Heart right ventricle (tissue), 16 donors: ENCODE measurements at regions not wholly inside any gene's neighbourhood (a gene's known extent, or its start where the extent isn't known, plus 50 kb on each side); places are given as distances from the start of the nearest gene placed in this dataset.

ENCODE experiments used
- ATAC-seq, 8 donors: fragments of 200-7000 bp; cut with Tn5 transposase; one replicate each; pipeline ENCODE4 v1.9.1; 2020; ENCODE audit warnings: mild to moderate bottlenecking in 8 of 8, moderate library complexity in 8 of 8, moderate number of reproducible peaks in 1 of 8
- DNase-seq, 2 donors: peaks; one replicate each; pipeline ENCODE4 v3.0.0-alpha.2; 2020
- H3K27ac ChIP-seq, 10 donors: fragments of 200-600 bp; sonication (generic) in 2 of 10; one replicate each; pipeline versions ENCODE4 v1.5.0 to v1.8.0; 2020 to 2022; ENCODE audit warnings: mild to moderate bottlenecking in 3 of 10
- H3K27me3 ChIP-seq, 7 donors: fragments of 200-600 bp; one replicate each; pipeline ENCODE4 v1.8.0; 2021 to 2022; ENCODE audit warnings: mild to moderate bottlenecking in 2 of 7
- H3K36me3 ChIP-seq, 9 donors: fragments of 200-600 bp; sonication (generic) in 1 of 9; one replicate each; pipeline versions ENCODE4 v1.5.0 to v1.8.0; 2020 to 2022; ENCODE audit warnings: mild to moderate bottlenecking in 2 of 9
- H3K4me1 ChIP-seq, 9 donors: fragments of 200-600 bp; sonication (generic) in 1 of 9; one replicate each; pipeline versions ENCODE4 v1.5.0 to v1.8.0; 2020 to 2022; ENCODE audit warnings: mild to moderate bottlenecking in 4 of 9
- H3K4me3 ChIP-seq, 10 donors: fragments of 200-600 bp; sonication (generic) in 2 of 10; one replicate each; pipeline versions ENCODE4 v1.5.0 to v1.8.0; 2020 to 2022; ENCODE audit warnings: mild to moderate bottlenecking in 7 of 10, moderate library complexity in 2 of 10
- H3K9me3 ChIP-seq, 11 donors: fragments of 200-600 bp in 10 of 11; sonication (generic) in 2 of 11; one replicate each; pipeline versions ENCODE4 v1.5.0 to v1.8.0; 2013 to 2022; ENCODE audit warnings: mild to moderate bottlenecking in 2 of 11, control low read depth in 1 of 11, moderate library complexity in 1 of 11
- CTCF ChIP-seq, 9 donors: fragments of 200-600 bp; sonication (generic) in 2 of 9; IDR thresholded peaks; one replicate each; pipeline versions ENCODE4 v1.5.0 to v1.8.0; 2021 to 2022; ENCODE audit warnings: antibody characterized with exemption in 9 of 9, mild to moderate bottlenecking in 5 of 9, moderate library complexity in 1 of 9
- WGBS, 2 donors: extraction: QIAGEN DNeasy Blood & Tissue Kit; methylation state at CpG; one replicate each; pipeline ENCODE4 v1.1.7; 2013; ENCODE audit warnings: inconsistent platforms in 1 of 2; 5-methylcytosine and 5-hydroxymethylcytosine counted together
- intact Hi-C, 10 donors: fragments of 100-400 bp; cut with DNase I; formaldehyde crosslinking; loops; one replicate each; pipeline versions ENCODE4 v1.11.1 to v1.14.2; 2022
- donor health status: Arrhythmogenic right ventricular cardiomyopathy.
- donor health status: ischemic (EF 13 %, LVEDD 7.1; RV severe dilation, severe dysfunction).
- donor health status: healthy with polysubstance abuse.
- donor health status: DM: no; HTN: yes; CAD: no.
- donor health status: DM: no; HTN: no; CAD: no.
- donor health status: ischemic (EF 25% LVEDD 6.9; RV normal size, moderate dysfunction).
- donor health status: ischemic (EF 25% LVEDD 5.7; RV mildly dilated, moderate dysfunction).
- donor health status: healthy.
- donor health status: DM: yes; HTN: yes; CAD: no.
- donor health status: Ischemic cardiomyopathy.
- donor health status: ischemic (EF 35%, LVEDD 5.7; RV mildly dilated, moderate dysfunction).
- donor health status: nonischemic (EF 11% LVEDD 7.7; RV severe dilation, severe dysfunction).
- donor health status: DM: yes; HTN: yes; CAD: no.
- donor health status: PGD.
- donor health status: ischemic (EF 29% LVEDD 5.4; RV normal size, mild dysfunction).
- donor health status: nonischemic (EF 23%, LVEDD 6.1; RV moderate dilation, normal function).

- intact Hi-C loops = no loop called here
- H3K36me3 ChIP-seq = no peaks in the 10 kb centered on the region
- H3K27ac ChIP-seq = no peak overlapping the region
- H3K9me3 ChIP-seq = no peaks in the 10 kb centered on the region
- no peaks in the 10 kb centered on the region for H3K4me1 ChIP-seq
- no peak overlapping the region for H3K4me3 ChIP-seq
- ATAC-seq (no peak), DNase-seq (no peak)
- no peak for TF ChIP-seq CTCF (IDR thresholded peaks at IDR 0.05)
- H3K27me3 ChIP-seq = peaks cover 0 to 34% (median 13%) of the 10 kb centered on the region in 7 donors
- 70 to 74% methylated on average over 7 of the region's 7 CpGs for WGBS, 2 donors
These were observed 248.1 kb downstream of the EMX2 start for GRCh38 chr10:117790621-117791020.

GRCh38 chr10:117792214-117792613, 249.7 kb downstream of the EMX2 start:
- Histone ChIP-seq H3K27me3 (peaks cover 0 to 34% (median 13%) of the 10 kb centered on the region in 7 donors), H3K4me1 (no peaks in the 10 kb centered on the region), H3K9me3 (no peaks in the 10 kb centered on the region), H3K27ac (no peak overlapping the region), H3K4me3 (no peak overlapping the region), H3K36me3 (no peaks in the 10 kb centered on the region)
- TF ChIP-seq CTCF (IDR thresholded peaks at IDR 0.05) = no peak
- DNase-seq (no peak), ATAC-seq (no peak)
- 79 to 83% methylated on average over 3 of the region's 3 CpGs for WGBS, 2 donors
- intact Hi-C loops = no loop called here

GRCh38 chr10:117796130-117796745, 250.5 kb downstream of the RAB11FIP2 start:
- DNase-seq (no peak), ATAC-seq (no peak)
- no peak overlapping the region for H3K4me3 ChIP-seq
- no peaks in the 10 kb centered on the region for H3K4me1 ChIP-seq
- no peak overlapping the region for H3K27ac ChIP-seq
- 59 to 65% methylated on average over 11 of the region's 11 CpGs for WGBS, 2 donors
- no peak for TF ChIP-seq CTCF (IDR thresholded peaks at IDR 0.05)
- intact Hi-C loops = no loop called here
- H3K27me3 ChIP-seq = peaks cover 0 to 21% (median 4%) of the 10 kb centered on the region in 7 donors
- no peaks in the 10 kb centered on the region for H3K9me3 ChIP-seq
- H3K36me3 ChIP-seq = no peaks in the 10 kb centered on the region

GRCh38 chr10:117797296-117797695, 249.4 kb downstream of the RAB11FIP2 start:
- no peak for ATAC-seq

More at GRCh38 chr10:117797296-117797695, 249.4 kb downstream of the RAB11FIP2 start:
- peaks cover 0 to 22% (median under 1%) of the 10 kb centered on the region in 7 donors for H3K27me3 ChIP-seq
- H3K36me3 ChIP-seq = no peaks in the 10 kb centered on the region
- no peak for DNase-seq
- intact Hi-C loops = no loop called here
- no peaks in the 10 kb centered on the region for H3K9me3 ChIP-seq
- TF ChIP-seq CTCF (IDR thresholded peaks at IDR 0.05) = no peak
- WGBS, 2 donors = 76 to 80% methylated on average over 10 of the region's 10 CpGs
- H3K4me3 ChIP-seq = no peak overlapping the region
- no peak overlapping the region for H3K27ac ChIP-seq
- no peaks in the 10 kb centered on the region for H3K4me1 ChIP-seq
